Ishikawa (cell line): ENCODE measurements at regions not wholly inside any gene's neighbourhood (a gene's known extent, or its start where the extent isn't known, plus 50 kb on each side); places are given as distances from the start of the nearest gene placed in this dataset.

Experiments
- CEBPB ChIP-seq: IDR thresholded peaks from 2 replicates; pipeline ENCODE4 v1.6.1; 2012
- CREB1 ChIP-seq: IDR thresholded peaks from 2 replicates; pipeline ENCODE4 v1.6.1; 2012; ENCODE audit warnings: low read depth
- EGR1 ChIP-seq: IDR thresholded peaks from 2 replicates; pipeline ENCODE4 v1.6.1; 2012
- EP300 ChIP-seq: IDR thresholded peaks from 2 replicates; pipeline ENCODE4 v1.6.1; 2012; ENCODE audit warnings: borderline replicate concordance
- FOXM1 ChIP-seq: IDR thresholded peaks from 2 replicates; pipeline ENCODE4 v1.6.1; 2012; ENCODE audit warnings: low read depth, borderline replicate concordance
- RAD21 ChIP-seq: IDR thresholded peaks from 2 replicates; pipeline ENCODE4 v1.6.1; 2012; ENCODE audit warnings: low read depth
- TAF1 ChIP-seq: IDR thresholded peaks from 2 replicates; pipeline ENCODE4 v1.6.1; 2012; ENCODE audit warnings: low read depth, mild to moderate bottlenecking
- TEAD4 ChIP-seq: IDR thresholded peaks from 2 replicates; pipeline ENCODE4 v1.6.1; 2012
- TF ChIP-seq, protein P1 (sequence below): IDR thresholded peaks from 2 replicates; pipeline ENCODE4 v1.6.1; 2012; ENCODE audit warnings: low read depth, mild to moderate bottlenecking
- TF ChIP-seq, protein P2 (sequence below): IDR thresholded peaks from 2 replicates; pipeline ENCODE4 v1.6.1; 2012

DNA sequence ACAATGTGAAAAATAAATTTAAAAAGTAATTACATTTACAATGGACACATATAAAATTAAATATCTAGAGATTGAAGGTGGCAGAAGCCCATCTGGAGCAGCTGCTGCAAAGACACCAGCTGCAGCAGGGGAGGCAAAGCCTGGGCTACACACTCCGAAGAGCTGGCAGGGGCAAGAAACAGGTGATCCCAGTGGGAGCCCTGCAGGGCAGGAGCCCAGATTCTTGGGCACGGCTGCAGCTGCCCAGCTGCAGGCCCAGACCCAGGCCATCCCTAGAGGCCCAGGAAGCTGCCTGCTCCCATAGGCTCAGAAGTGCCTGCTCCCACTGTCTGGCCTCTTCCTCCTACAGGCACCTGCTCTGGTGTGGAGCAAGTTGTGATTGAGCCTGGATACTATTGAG, 1547.9 kb upstream of the SPRY2 start:
- no peak for TF ChIP-seq RAD21
- TF ChIP-seq, protein P1, sequence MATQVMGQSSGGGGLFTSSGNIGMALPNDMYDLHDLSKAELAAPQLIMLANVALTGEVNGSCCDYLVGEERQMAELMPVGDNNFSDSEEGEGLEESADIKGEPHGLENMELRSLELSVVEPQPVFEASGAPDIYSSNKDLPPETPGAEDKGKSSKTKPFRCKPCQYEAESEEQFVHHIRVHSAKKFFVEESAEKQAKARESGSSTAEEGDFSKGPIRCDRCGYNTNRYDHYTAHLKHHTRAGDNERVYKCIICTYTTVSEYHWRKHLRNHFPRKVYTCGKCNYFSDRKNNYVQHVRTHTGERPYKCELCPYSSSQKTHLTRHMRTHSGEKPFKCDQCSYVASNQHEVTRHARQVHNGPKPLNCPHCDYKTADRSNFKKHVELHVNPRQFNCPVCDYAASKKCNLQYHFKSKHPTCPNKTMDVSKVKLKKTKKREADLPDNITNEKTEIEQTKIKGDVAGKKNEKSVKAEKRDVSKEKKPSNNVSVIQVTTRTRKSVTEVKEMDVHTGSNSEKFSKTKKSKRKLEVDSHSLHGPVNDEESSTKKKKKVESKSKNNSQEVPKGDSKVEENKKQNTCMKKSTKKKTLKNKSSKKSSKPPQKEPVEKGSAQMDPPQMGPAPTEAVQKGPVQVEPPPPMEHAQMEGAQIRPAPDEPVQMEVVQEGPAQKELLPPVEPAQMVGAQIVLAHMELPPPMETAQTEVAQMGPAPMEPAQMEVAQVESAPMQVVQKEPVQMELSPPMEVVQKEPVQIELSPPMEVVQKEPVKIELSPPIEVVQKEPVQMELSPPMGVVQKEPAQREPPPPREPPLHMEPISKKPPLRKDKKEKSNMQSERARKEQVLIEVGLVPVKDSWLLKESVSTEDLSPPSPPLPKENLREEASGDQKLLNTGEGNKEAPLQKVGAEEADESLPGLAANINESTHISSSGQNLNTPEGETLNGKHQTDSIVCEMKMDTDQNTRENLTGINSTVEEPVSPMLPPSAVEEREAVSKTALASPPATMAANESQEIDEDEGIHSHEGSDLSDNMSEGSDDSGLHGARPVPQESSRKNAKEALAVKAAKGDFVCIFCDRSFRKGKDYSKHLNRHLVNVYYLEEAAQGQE, result no peak
- no peak for TF ChIP-seq EP300
- TF ChIP-seq TEAD4, result no peak
- no peak for TF ChIP-seq CEBPB
- TF ChIP-seq CREB1, result no peak
- no peak for TF ChIP-seq TAF1
- TF ChIP-seq EGR1, result no peak
- TF ChIP-seq FOXM1, result no peak
- TF ChIP-seq, protein P2, sequence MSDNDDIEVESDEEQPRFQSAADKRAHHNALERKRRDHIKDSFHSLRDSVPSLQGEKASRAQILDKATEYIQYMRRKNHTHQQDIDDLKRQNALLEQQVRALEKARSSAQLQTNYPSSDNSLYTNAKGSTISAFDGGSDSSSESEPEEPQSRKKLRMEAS, result no peak
